Peyer's patch (tissue), 4 donors: ENCODE measurements at regions not wholly inside any gene's neighbourhood (a gene's known extent, or its start where the extent isn't known, plus 50 kb on each side); places are given as distances from the start of the nearest gene placed in this dataset.

ENCODE experiments used
- DNase-seq, 3 donors: peaks; one replicate each; pipeline ENCODE4 v3.0.0-alpha.2; 2017 to 2019
- H3K27ac ChIP-seq, 4 donors: fragments of 200-600 bp; sonication (generic); one replicate each; pipeline ENCODE4 v1.5.1; 2016 to 2019
- H3K27me3 ChIP-seq, 2 donors: fragments of 200-600 bp; sonication (generic); one replicate each; pipeline ENCODE4 v1.5.1; 2019
- H3K36me3 ChIP-seq, 3 donors: fragments of 200-600 bp; sonication (generic); one replicate each; pipeline ENCODE4 v1.5.1; 2016 to 2019
- H3K4me1 ChIP-seq, 4 donors: fragments of 200-600 bp; sonication (generic); one replicate each; pipeline ENCODE4 v1.5.1; 2016 to 2019
- H3K4me3 ChIP-seq, 4 donors: fragments of 200-600 bp; sonication (generic); 1 replicate in 3 of 4; 2 replicates in 1 of 4; pipeline ENCODE4 v1.5.1; 2016 to 2019; ENCODE audit warnings: mild to moderate bottlenecking in 1 of 4
- H3K9me3 ChIP-seq, 4 donors: fragments of 200-600 bp; sonication (generic); one replicate each; pipeline ENCODE4 v1.5.1; 2016 to 2019; ENCODE audit warnings: mild to moderate bottlenecking in 1 of 4
- POLR2A ChIP-seq, 2 donors: fragments of 450-650 bp; IDR thresholded peaks; one replicate each; pipeline ENCODE4 v1.5.1; 2017; ENCODE audit warnings: antibody characterized with exemption in 2 of 2, mild to moderate bottlenecking in 2 of 2, moderate library complexity in 2 of 2
- TF ChIP-seq, protein P1 (sequence below), 6 experiments: fragments of 450-650 bp in 4 of 6; fragments of 200-600 bp in 2 of 6; sonication (generic) in 1 of 6; IDR thresholded peaks; one replicate each; pipeline ENCODE4 v1.5.1; 2017 to 2019; ENCODE audit warnings: antibody characterized with exemption in 6 of 6, mild to moderate bottlenecking in 3 of 6, moderate library complexity in 1 of 6

DNA sequence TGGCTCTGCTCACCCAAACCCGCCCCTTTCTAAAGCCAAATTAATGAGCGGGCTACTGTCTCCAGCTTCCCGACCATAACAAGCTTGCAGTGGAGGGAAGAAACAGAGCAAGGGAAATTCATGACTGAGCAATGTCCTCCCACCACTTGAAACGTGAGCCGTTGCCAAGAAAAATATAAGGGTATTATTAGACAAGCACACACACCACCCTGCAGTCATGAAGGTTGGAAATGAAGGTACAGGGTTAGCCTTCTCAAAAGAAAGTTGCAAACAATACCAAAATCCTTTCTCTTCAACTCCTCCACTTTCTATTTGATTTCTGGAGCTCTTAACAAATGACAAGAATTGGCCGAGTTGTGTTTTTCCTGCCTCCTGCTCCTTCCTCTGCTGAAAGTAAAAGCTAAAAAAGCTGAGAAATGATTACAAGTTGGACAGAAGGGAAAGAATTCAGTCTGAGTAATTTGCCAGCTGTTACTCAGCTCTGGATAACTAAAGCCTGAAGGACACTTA, 151.1 kb upstream of the B3GAT2 start:
- no peak for DNase-seq
- H3K27ac ChIP-seq = no peak overlapping the region
- no peak for TF ChIP-seq POLR2A (IDR thresholded peaks at IDR 0.05)
- TF ChIP-seq, protein P1, sequence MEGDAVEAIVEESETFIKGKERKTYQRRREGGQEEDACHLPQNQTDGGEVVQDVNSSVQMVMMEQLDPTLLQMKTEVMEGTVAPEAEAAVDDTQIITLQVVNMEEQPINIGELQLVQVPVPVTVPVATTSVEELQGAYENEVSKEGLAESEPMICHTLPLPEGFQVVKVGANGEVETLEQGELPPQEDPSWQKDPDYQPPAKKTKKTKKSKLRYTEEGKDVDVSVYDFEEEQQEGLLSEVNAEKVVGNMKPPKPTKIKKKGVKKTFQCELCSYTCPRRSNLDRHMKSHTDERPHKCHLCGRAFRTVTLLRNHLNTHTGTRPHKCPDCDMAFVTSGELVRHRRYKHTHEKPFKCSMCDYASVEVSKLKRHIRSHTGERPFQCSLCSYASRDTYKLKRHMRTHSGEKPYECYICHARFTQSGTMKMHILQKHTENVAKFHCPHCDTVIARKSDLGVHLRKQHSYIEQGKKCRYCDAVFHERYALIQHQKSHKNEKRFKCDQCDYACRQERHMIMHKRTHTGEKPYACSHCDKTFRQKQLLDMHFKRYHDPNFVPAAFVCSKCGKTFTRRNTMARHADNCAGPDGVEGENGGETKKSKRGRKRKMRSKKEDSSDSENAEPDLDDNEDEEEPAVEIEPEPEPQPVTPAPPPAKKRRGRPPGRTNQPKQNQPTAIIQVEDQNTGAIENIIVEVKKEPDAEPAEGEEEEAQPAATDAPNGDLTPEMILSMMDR (IDR thresholded peaks at IDR 0.05) = no peak
- H3K4me3 ChIP-seq = no peak overlapping the region
- H3K27me3 ChIP-seq = no peaks in the 10 kb centered on the region
- H3K36me3 ChIP-seq = no peaks in the 10 kb centered on the region
- no peaks in the 10 kb centered on the region for H3K4me1 ChIP-seq
- H3K9me3 ChIP-seq = no peaks in the 10 kb centered on the region

DNA sequence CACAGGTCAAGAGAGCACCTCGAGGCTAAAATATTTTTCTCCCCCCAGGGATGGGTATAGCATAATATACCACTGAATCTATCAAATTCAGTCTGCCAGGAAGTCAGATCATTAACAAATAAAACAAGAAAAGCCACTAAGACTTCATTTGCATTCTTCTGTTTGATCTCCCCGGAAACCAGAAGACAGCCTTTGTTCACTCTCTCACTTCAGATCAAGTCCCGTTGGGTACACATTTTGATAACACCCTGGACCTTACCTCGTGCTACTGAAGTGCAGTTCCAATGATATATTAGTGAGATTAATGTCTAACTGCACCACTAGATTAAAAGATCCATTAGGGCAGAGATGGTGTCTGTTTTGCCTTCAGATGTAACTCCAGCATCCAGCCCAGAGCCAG, 157.7 kb upstream of the B3GAT2 start:
- Histone ChIP-seq H3K36me3 (no peaks in the 10 kb centered on the region), H3K27ac (no peak overlapping the region), H3K9me3 (no peaks in the 10 kb centered on the region), H3K4me3 (no peak overlapping the region), H3K4me1 (no peaks in the 10 kb centered on the region), H3K27me3 (no peaks in the 10 kb centered on the region)
- no peak for DNase-seq
- TF ChIP-seq POLR2A (IDR thresholded peaks at IDR 0.05) = no peak
- TF ChIP-seq, protein P1 (IDR thresholded peaks at IDR 0.05) = no peak

DNA sequence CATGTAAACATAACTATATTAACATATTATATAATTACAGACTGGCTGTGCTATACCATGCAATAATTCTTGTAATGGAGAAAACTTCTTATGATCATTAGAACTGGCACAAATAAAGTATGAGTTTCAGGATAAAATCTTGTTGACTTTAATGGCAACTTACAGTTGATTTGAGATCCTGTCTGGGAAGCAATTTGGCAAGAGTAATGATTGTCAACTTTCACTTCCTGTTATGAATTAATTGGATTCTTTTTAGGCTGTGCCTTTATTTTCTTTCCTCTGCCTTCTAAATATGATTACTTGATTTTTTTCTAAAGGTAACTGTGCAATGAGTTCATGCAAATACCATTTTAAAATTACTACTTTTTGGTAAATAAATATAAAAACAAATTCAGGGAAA, 158.1 kb upstream of the B3GAT2 start:
- Histone ChIP-seq H3K36me3 (no peaks in the 10 kb centered on the region), H3K27ac (no peak overlapping the region), H3K27me3 (no peaks in the 10 kb centered on the region), H3K4me3 (no peak overlapping the region), H3K4me1 (no peaks in the 10 kb centered on the region), H3K9me3 (no peaks in the 10 kb centered on the region)
- no peak for TF ChIP-seq POLR2A (IDR thresholded peaks at IDR 0.05)
- TF ChIP-seq, protein P1 (IDR thresholded peaks at IDR 0.05) = no peak
- no peak for DNase-seq

DNA sequence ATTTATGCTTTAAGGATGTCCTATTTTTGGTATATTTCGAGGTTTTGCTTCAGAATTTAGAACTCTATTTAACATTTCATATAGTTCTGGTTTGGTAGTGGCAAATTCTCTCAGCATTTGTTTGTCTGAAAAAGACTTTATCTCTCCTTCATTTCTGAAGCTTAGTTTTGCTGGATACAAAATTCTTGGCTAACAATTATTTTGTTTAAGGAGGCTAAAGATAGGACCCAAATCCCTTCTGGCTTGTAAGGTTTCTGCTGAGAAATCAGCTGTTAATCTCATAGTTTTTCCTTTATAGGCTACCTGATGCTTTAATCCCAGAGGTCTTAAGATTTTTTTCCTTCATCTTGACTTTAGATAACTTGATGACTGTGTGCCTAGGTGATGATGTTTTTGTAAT, 162.7 kb upstream of the B3GAT2 start:
- no peak overlapping the region for H3K27ac ChIP-seq
- H3K4me1 ChIP-seq = no peaks in the 10 kb centered on the region
- TF ChIP-seq POLR2A (IDR thresholded peaks at IDR 0.05) = no peak
- TF ChIP-seq, protein P1 (IDR thresholded peaks at IDR 0.05) = no peak
- no peaks in the 10 kb centered on the region for H3K9me3 ChIP-seq
- H3K27me3 ChIP-seq = no peaks in the 10 kb centered on the region
- H3K36me3 ChIP-seq = no peaks in the 10 kb centered on the region
- no peak overlapping the region for H3K4me3 ChIP-seq
- DNase-seq = no peak

DNA sequence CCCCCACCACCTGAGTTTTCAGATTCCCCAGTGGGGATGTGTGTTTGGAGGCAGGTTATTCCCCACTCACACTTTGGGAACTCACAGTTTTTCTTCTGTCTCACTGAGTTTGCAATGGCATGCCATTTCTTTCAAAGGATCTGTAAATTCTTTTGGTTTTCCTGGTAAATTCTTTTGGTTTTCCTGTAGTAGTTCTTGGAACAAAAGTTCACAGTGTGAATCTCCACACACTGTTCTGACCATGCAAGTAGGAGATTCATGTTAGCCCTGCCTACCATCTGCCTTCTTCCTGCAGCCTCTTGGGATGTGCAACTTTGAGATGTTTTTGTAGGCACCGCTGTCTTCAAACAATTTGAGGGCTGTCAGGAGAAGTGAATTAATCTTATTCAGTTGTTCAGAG, 165.6 kb upstream of the OGFRL1 start:
- H3K9me3 ChIP-seq = no peaks in the 10 kb centered on the region
- no peaks in the 10 kb centered on the region for H3K36me3 ChIP-seq
- no peak for TF ChIP-seq POLR2A (IDR thresholded peaks at IDR 0.05)
- TF ChIP-seq, protein P1 (IDR thresholded peaks at IDR 0.05) = no peak
- H3K4me1 ChIP-seq = no peaks in the 10 kb centered on the region
- H3K27ac ChIP-seq = no peak overlapping the region
- no peak overlapping the region for H3K4me3 ChIP-seq
- no peak for DNase-seq
- H3K27me3 ChIP-seq = no peaks in the 10 kb centered on the region

DNA sequence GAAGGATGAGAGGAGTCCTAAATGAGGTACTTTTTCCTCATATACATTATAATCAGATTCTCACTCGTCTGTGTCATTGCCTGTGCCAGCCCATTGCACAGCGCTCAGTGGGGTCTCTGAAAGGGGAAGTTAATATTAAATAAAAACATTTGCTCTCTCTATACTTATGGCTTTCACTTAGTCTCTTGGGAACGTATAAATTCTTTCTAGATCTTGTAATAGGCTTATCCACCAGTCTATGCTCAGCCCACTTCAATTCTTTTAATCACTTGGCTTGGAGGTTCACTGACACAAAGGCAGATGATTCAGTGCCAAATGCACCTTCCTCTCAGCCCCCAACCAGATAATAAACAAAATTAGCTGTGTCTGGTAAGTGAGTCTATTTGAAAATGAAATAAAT, 164.3 kb upstream of the OGFRL1 start:
- Histone ChIP-seq H3K27ac (no peak overlapping the region), H3K9me3 (no peaks in the 10 kb centered on the region), H3K36me3 (no peaks in the 10 kb centered on the region), H3K27me3 (no peaks in the 10 kb centered on the region), H3K4me1 (no peaks in the 10 kb centered on the region), H3K4me3 (no peak overlapping the region)
- TF ChIP-seq POLR2A (IDR thresholded peaks at IDR 0.05) = no peak
- TF ChIP-seq, protein P1 (IDR thresholded peaks at IDR 0.05) = no peak
- DNase-seq = no peak
